Hematopoietic multipotent progenitor cell treated with erythropoietin and hydrocortisone succinate and interleukin-3 and kit ligand, for 6 days (in vitro differentiated cells): ENCODE measurements at regions not wholly inside any gene's neighbourhood (a gene's known extent, or its start where the extent isn't known, plus 50 kb on each side); places are given as distances from the start of the nearest gene placed in this dataset.

Source experiments
- DNase-seq: peaks from one replicate; pipeline ENCODE4 v3.0.0-alpha.2; 2015

- DNase-seq = no peak
These were observed 704.4 kb downstream of the PCDH19 start for GRCh38 chrX:99705701-99706100.

DNA sequence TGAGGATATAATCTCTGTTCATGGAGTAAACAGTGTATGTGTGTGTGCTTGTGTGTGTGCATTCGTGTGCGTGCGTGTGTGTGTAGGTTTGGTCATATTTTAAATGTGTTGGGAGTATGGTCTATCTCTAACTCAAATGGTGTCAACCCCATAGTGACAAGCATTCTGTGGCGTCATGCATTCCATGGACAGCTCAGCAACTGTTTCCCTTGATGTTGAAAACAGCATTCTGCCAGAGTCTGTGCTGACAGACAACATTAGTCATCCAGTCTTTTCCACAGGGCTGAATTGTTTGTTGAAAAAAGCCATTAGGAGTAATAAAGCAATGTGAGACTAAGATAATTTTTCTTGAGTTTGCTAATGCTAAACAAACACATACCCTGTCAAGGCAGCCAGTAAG lies 706.6 kb downstream of the PCDH19 start:
- no peak for DNase-seq

DNA sequence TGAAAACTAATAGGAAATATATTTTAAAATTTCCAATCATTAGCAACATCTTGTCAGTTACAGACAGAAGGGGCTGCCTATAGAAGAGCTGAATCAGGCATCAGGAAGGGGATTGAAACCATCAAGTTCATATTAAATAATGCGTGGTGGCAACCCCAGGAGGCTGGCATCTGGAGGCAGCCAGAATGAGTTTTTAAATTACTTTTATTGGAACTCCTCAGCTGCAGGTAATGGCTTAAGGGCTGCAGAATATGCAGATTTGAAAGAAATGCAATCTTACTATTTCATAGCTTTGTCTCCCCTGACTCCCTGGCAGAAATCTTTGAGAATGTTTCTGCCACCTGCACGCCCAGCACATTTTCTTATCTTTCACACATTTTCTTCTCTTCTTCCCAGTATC lies 711.6 kb downstream of the PCDH19 start:
- no peak for DNase-seq

DNA sequence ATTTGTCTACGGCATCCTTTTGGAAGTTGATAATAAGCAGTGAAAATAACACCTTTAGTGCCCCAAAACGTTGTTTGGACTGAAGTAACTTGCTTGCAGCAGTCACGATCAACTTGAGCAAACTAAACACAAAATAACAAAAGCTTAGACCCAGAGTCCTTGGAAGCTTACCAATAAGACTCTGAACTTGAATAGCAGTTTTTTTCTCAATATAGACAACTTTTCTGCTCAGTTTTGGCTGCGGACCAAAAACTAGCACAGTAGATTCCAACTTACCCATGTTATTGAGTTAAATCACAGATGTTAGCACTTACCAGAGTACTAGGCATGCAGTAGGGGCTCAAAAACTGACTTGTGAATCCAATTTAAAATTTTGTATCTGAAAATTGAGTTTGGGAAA lies 746.9 kb downstream of the PCDH19 start:
- DNase-seq = no peak

DNA sequence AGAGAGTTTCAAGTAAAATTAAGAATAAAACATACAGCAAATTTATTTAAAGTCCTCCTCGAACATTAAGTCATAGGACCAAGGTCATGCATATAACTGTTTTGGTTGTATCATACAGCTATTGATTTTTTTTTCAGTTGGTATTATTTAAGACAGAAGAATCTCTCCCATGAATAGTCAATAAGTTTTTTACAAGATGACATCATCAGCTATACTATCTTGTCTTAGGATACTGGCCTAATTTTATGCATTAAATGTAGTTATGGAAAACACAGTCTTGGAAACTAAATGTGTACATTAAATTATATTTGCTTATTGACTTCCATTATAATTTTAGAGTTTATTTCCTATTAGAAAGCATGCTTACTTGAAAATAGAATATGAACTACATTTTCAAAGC lies 755.9 kb downstream of the PCDH19 start:
- DNase-seq = no peak

- no peak for DNase-seq
These were observed 756.7 kb downstream of the PCDH19 start for GRCh38 chrX:99653352-99653751.

DNA sequence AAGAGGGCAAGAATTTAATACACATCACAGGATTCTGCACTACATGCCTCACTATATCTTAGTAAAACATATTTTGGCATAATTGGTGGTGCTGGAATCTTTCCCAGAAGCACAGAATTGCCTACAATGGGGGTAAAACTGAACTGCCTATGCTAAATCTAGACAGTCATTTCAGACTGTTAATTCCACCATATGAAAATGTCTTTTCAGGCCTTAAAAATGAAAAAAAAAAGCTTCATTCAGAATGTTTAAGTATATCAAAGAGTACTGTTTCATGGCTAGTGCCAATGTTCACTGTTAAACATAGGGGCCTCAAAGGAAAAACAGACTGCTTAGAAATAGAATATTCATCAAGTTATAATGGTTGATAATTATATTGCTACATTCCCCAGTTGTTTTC lies 797.0 kb downstream of the PCDH19 start:
- no peak for DNase-seq

DNA sequence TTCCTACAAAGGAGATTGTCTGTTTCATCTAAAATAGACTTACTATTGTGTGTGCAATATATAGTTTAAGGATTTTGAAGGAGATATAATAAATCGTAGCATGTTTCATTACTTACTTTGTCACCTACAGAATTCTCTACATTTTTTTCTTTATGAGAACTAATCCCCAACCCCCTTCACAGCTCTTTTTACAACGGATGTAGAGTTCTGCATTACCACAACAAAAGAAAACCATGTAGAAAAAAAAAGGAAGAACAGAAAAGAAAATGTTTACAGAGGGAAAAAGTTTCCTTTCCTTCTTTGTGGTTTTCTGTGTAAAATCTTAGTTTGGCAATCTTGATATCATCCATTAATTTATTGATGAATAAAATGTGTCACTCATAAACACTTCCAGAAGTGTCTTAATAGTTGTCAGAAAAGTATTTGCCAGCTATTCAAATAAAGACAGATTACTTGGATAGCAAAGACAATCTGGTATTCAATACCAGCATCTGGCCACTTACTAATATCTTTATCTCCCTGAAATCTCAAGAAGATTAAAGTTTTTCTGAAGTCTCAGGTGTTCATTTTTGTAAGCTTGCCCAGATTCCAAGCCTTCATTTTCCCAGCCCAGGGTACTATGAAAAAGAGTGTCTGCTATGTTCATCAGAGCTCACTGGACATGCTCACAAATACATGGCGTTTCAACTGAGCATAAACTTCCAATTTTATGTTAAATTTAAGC lies 806.8 kb downstream of the PCDH19 start:
- DNase-seq = no peak

GRCh38 chrX:99602107-99602506 lies 808.0 kb downstream of the PCDH19 start:
- DNase-seq = no peak

DNA sequence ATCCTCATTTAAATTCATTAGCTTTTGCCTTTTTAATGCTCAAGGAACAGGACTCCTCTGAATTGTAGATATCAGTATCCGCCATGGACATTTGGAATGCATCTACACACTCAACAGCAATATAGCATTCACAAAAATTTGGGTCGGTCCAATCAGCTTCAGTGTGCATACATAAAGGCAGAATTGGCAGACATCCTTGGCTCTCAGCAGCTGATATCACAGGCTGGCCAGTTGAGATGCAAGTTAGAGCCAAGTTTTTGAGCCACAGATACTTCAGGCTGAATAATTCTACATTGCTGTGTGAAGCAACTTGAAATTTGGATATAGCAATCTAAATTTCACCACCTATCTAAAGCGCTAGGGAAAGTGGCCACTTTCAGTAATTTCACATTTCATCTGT lies 821.1 kb downstream of the PCDH19 start:
- no peak for DNase-seq

- no peak for DNase-seq
These were observed 837.4 kb downstream of the PCDH19 start for GRCh38 chrX:99572711-99573110.

DNA sequence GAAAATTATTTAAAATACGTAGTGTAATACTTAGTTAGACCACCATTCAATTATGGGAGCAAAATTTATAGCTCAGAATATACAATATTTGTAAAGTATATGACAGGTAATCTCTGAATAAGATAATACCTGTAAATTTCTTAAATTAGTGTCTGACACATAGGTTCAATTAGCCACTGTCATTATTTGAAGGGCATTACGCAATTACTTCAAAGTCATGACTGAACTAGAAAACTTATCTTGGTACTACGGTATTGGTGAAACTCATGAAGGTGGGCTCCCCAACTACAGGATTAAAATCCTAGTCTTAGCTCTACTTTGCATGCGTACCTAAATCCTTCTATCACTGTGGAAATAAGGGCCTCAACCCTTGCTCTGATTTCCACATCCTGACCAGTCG lies 860.7 kb downstream of the PCDH19 start:
- no peak for DNase-seq

- DNase-seq = no peak
These were observed 887.6 kb downstream of the PCDH19 start for GRCh38 chrX:99522450-99522849.

DNA sequence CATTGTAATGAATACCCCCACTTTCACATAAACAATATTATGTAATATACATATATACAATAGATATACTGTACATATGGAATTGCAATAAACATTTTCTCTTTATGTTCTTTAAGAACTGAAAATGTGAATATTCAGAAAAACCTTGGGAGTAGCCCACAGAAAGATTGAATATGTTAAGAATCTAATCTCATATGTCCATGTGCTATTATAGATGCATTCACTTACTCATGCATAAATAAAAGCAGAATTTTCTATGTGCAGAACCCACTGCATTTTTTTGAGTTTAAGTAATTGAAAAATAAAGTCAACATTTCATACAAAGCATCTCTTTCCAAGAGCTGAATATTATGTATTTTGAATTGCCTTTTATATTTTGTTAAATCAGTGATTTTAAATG lies 902.3 kb downstream of the PCDH19 start:
- DNase-seq = no peak

DNA sequence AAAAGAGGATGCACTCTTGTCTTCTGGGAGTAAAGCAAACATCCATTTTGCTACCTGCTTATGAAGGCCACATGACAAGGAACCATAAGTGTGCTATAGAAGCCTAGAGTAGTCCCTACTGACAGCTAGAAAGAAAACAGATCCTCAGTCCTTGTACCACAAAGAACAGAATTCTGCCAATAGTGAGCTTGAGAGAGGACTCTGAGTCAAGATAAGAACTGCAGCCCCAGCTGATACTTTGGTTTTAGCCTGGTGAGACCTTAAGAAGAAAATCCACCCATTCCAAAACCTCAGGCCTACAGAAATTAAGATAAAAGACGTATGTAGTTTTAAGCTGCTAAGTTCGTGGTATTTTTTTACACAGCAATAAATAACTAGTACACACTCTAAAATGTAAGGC lies 914.6 kb downstream of the PCDH19 start:
- DNase-seq = no peak

- no peak for DNase-seq
These were observed 915.4 kb downstream of the PCDH19 start for GRCh38 chrX:99494668-99495067.

GRCh38 chrX:99480728-99481127 lies 929.3 kb downstream of the PCDH19 start:
- DNase-seq = no peak

DNA sequence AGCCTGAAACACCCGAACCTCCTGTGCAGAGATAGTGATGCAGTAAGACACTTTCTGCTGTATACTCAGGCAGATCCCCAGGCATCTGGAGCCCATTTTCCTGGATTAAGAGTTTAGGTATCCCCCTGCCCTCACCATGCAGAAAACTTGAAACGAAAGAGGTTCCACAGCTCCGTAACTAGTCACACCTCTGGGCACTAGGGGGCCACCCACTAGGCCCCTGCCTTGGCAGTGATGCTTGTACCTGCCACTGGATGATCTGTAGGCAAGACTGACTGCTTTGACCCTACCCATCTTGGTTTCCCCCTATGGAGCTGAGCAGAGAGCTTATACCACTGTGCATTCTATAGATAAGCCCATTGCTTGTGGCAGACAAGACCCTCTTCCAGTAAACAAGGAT lies 940.6 kb downstream of the PCDH19 start:
- no peak for DNase-seq

DNA sequence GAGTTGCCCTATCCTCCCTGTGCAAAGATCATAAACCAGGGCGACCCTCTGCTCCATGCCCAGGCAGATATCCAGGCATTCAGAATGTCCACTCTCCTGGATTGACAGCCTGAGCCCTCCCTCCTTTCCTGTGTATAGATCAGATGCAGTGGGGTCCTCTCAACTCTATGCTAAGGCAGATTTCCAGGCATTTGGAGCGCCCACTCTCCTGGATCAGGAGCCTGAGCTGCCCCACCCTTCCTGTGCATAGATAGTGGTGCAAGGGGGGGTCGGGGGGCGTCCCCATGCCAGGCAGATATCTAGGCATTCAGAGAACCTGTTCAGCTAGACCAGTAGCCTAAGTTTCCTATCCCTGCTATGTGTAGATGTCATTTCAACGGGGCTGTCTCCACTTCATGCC lies 941.1 kb downstream of the PCDH19 start:
- DNase-seq = no peak

GRCh38 chrX:99461223-99461622 lies 948.9 kb downstream of the PCDH19 start:
- DNase-seq = no peak

DNA sequence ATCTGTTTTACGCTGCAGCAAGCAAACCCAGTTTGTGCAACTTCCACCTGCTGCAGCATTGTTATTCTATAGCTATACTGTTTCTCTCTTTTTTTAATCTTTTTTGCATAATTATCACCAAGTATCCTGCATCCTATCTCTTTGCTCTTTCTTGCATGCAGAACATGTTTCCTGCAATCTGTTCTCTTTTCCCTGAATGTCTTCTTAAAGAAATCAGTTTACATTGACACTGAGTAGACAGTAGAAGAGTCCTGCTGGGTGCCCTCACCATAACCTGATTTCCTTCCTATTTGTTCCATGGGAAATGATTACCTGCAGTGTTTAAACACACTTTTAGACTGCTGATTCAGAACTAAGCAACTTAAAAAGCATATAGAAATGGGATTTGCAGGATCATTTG lies 964.7 kb downstream of the PCDH19 start:
- no peak for DNase-seq

GRCh38 chrX:99421796-99422195 lies 988.3 kb downstream of the PCDH19 start:
- no peak for DNase-seq

DNA sequence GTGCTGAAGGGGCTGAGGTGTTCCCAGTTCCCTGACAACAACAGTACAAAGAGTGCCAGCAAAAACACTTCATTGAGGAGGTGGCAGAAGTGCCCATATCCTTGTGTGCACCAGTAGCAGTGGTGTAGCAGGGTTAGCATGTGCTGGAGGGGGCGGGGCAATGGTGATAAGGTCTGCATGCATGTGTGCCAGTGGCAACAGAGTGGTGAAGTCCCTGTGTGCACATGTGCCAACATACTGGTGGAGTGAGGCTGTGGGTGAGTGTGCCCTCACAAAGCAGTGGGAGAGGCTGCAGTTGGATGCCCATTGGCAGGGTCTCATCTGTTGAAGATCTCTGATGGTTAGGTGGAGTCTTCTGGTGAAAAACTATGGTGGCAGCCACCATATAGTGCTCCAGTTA lies 994.6 kb downstream of the PCDH19 start:
- no peak for DNase-seq

DNA sequence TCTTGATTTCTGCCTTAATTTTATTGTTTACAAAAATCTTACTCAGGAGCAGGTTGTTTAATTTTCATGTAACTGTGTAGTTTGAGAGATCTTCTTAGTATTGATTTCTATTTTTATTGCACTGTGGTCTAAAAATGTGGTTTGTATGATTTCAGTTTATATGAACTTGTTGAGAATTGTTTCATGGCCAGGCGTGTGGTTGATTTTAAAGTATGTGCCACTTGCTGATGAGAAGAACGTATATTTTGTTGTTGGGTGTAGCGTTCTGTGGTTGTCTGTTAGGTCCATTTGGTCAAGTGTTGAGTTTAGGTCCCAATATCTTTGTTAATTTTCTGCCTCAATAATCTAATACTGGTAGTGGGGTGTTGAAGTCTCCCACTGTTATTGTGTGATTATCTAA lies 996.8 kb downstream of the PCDH19 start:
- DNase-seq = no peak

DNA sequence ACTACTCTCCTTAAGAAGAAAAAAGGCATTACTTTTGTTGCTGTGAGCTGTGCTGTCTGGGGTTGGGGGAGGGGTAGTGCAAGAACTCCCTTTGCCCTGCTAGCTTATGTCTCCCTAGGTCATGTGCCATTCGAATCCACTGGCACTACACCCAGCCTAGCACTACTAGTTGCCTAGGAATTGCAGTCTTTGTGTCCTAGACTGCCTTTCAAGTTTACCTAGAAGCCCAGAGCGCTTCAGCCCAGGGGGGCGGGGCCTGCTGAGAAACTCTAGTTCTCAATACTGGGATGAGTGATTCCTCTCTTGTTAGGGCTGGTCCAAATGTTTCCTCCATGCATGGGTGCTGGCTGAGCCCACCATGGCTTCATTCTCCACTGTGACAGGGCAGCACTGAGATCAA lies 1011.5 kb downstream of the PCDH19 start:
- DNase-seq = no peak

- DNase-seq = no peak
These were observed 1012.2 kb downstream of the PCDH19 start for GRCh38 chrX:99397879-99398278.
